Mucosa of descending colon (tissue), 3 donors: ENCODE measurements at regions not wholly inside any gene's neighbourhood (a gene's known extent, or its start where the extent isn't known, plus 50 kb on each side); places are given as distances from the start of the nearest gene placed in this dataset.
"Not testable (repeated sequence)": the region's sequence is repeated elsewhere in the genome, so short reads cannot be mapped to it uniquely, and the experiment has no call there.

ENCODE experiments used
- ATAC-seq: fragments of 200-7000 bp; cut with Tn5 transposase; one replicate; pipeline ENCODE4 v1.9.1; 2020; ENCODE audit warnings: mild to moderate bottlenecking, moderate library complexity
- DNase-seq, 3 donors: peaks; one replicate each; pipeline ENCODE4 v3.0.0-alpha.2; 2020
- H3K36me3 ChIP-seq: fragments of 200-600 bp; one replicate; pipeline ENCODE4 v1.8.0; 2021; ENCODE audit warnings: low read depth, mild to moderate bottlenecking
- H3K4me1 ChIP-seq: fragments of 200-600 bp; one replicate; pipeline ENCODE4 v1.8.0; 2021; ENCODE audit warnings: low read depth, mild to moderate bottlenecking
- H3K4me3 ChIP-seq: fragments of 200-600 bp; one replicate; pipeline ENCODE4 v1.8.0; 2021; ENCODE audit warnings: mild to moderate bottlenecking
- H3K9me3 ChIP-seq: fragments of 200-600 bp; one replicate; pipeline ENCODE4 v1.8.0; 2021; ENCODE audit warnings: mild to moderate bottlenecking
- intact Hi-C, 2 donors: fragments of 100-400 bp; cut with DNase I in 1 of 2; cut with micrococcal nuclease in 1 of 2; formaldehyde crosslinking; loops; one replicate each; pipeline versions ENCODE4 v1.11.0 to v1.11.1; 2022; cut with DNase I, micrococcal nuclease
- TF ChIP-seq, protein P1 (sequence below): fragments of 200-600 bp; IDR thresholded peaks from one replicate; pipeline ENCODE4 v1.8.0; 2022; ENCODE audit warnings: antibody characterized with exemption, mild to moderate bottlenecking
- donor health status: DM: no; HTN: no; CAD: no; lungs with moderate emphysema.
- donor health status: DM: no; HTN: no; CAD: no.
- donor health status: DM: no; HTN: yes; CAD: no.

DNA sequence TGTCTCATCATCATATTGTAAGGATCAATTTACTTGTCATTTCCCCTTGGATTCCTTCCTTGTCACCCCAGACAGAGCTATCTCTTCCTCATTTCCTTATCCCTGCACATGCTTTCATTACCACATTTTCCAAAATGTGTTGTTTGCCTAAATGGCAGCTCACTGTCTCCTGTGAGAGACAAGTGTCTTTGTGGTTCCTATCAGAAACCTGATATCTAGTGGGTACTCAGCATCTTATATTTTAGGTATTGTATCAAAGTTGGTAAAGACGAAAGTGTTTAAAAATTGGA, 896.0 kb upstream of the PIK3C3 start:
- no peaks in the 10 kb centered on the region for H3K36me3 ChIP-seq
- no peaks in the 10 kb centered on the region for H3K4me1 ChIP-seq
- DNase-seq, result no peak
- TF ChIP-seq, protein P1, sequence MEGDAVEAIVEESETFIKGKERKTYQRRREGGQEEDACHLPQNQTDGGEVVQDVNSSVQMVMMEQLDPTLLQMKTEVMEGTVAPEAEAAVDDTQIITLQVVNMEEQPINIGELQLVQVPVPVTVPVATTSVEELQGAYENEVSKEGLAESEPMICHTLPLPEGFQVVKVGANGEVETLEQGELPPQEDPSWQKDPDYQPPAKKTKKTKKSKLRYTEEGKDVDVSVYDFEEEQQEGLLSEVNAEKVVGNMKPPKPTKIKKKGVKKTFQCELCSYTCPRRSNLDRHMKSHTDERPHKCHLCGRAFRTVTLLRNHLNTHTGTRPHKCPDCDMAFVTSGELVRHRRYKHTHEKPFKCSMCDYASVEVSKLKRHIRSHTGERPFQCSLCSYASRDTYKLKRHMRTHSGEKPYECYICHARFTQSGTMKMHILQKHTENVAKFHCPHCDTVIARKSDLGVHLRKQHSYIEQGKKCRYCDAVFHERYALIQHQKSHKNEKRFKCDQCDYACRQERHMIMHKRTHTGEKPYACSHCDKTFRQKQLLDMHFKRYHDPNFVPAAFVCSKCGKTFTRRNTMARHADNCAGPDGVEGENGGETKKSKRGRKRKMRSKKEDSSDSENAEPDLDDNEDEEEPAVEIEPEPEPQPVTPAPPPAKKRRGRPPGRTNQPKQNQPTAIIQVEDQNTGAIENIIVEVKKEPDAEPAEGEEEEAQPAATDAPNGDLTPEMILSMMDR, result no peak
- H3K9me3 ChIP-seq, result no peaks in the 10 kb centered on the region
- no peak for ATAC-seq
- intact Hi-C loops, result no loop called here
- H3K4me3 ChIP-seq, result no peak overlapping the region

DNA sequence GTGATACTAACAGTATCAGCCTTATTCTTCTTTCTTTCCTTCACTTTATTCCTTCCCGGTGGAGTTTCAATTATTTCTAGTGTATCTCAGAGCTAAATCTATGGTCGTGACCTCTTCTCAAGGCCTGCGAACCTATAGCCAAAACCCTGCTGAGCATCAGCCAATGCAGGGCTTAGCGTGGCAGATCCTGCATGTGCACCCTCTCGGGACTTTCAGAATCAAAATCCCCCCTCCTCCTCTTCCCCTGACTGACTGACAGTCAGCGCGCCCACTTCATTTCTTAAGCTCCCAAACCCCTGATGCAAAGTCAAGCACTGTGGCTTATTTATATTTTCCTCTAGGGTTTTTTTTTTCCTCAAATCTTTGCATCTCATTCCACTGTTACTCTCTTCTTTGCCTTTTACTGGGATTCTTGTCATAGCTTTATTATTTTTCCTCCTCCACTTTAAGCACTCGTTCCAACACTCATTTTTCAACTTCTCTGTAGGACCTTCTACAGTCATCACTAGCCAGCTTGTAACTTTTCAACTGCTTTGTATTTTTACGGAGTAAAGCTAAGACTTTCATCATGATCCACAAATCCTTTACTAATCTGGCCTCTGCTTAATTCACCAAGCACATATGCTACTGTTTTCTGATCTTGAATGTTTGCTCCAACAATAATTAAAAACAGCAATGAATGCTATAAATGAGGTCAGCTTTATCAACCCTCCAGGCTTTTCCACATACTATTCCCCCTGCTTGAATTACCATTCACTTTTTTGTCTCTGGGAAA, 896.5 kb upstream of the PIK3C3 start:
- ATAC-seq, result no peak
- intact Hi-C loops, result no loop called here
- H3K9me3 ChIP-seq, result no peaks in the 10 kb centered on the region
- H3K4me3 ChIP-seq, result no peak overlapping the region
- no peak for DNase-seq
- H3K36me3 ChIP-seq, result no peaks in the 10 kb centered on the region
- TF ChIP-seq, protein P1, result no peak
- H3K4me1 ChIP-seq, result no peaks in the 10 kb centered on the region

DNA sequence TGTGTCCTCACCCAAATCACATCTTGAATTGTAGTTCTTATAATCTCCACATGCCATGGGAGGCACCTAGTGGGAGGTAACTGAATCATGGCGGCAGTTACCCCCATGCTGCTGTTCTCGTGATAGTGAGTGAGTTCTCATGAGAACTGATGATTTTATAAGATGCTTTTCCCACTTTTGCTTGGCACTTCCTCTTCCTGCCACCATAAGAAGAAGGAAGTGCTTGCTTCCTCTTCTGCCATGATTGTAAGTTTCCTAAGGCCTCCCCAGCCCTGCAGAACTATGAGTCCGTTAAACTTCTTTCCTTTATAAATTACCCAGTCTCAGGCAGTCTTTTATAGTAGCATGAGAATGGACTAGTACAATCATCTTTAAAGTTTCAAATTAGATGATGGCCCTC, 902.4 kb upstream of the PIK3C3 start:
- no peak overlapping the region for H3K4me3 ChIP-seq
- no peaks in the 10 kb centered on the region for H3K9me3 ChIP-seq
- no peaks in the 10 kb centered on the region for H3K4me1 ChIP-seq
- ATAC-seq, result no peak
- intact Hi-C loops, result no loop called here
- DNase-seq, result no peak
- TF ChIP-seq, protein P1, result no peak
- no peaks in the 10 kb centered on the region for H3K36me3 ChIP-seq

DNA sequence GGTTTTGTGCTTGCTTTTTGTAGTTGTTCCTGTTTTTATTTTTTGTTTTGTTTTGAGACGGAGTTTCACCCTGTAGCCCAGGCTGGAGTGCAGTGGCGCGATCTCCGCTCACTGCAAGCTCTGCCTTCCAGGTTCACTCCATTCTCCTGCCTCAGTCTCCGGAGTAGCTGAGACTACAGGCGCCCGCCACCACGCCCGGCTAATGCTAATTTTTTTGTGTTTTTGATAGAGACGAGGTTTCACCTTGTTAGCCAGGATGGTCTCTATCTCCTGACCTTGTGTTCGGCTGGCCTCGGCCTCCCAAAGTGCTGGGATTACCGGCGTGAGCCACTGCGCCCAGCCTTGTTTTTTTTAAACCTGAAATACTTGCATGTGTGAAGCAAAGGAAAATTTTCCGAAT, 908.8 kb upstream of the PIK3C3 start:
- H3K4me3 ChIP-seq, DNase-seq, intact Hi-C loops, H3K4me1 ChIP-seq, H3K36me3 ChIP-seq, ATAC-seq, H3K9me3 ChIP-seq: not testable (repeated sequence)

DNA sequence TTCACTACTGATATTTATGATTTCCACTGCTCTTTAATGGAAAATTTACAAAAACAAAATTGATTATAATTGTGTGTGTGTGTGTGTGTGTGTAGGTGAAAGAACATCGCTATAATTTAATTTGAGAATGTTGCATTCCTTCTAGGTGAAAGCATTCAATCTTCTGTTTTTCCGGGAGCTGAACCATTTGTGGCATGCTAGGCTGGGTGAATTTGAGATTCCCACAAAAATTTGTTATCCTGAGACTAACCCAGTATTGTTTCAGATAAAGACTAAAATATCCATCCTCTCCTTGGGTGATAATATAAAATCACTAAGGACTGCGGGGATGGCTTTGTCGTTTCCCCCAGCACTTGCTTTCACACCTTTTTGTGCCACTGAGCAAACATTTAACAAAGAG, 911.2 kb upstream of the PIK3C3 start:
- intact Hi-C loops, result no loop called here

DNA sequence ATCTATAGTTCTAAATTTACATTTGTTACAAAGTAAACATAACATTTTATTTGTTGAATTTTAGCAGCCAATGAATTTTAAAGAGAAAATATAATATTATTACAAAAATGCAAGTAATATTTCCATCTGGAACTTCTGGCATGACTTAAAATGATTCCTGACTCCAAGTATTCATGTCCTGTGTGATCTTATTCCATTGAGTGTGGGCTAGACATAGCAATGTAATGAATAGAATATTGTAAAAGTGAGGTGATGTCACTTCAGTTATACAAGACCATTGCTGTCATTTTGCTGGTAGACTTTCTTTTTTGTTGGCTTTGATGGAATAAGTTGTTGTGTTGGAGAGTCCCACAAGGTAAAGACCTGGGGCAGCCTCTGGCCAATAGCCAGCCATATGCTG, 912.2 kb upstream of the PIK3C3 start:
- Histone ChIP-seq H3K36me3 (no peaks in the 10 kb centered on the region), H3K9me3 (no peaks in the 10 kb centered on the region), H3K4me3 (no peak overlapping the region), H3K4me1 (no peaks in the 10 kb centered on the region)
- ATAC-seq (no peak), DNase-seq (no peak)
- TF ChIP-seq, protein P1, result no peak
- intact Hi-C loops, result no loop called here

More for the DNA sequence above, 911.2 kb upstream of the PIK3C3 start:
- TF ChIP-seq, protein P1, result no peak
- Histone ChIP-seq H3K4me1 (no peaks in the 10 kb centered on the region), H3K9me3 (no peaks in the 10 kb centered on the region), H3K36me3 (no peaks in the 10 kb centered on the region), H3K4me3 (no peak overlapping the region)
- no peak for DNase-seq
- no peak for ATAC-seq
